AG04449 (cell line): ENCODE measurements at regions not wholly inside any gene's neighbourhood (a gene's known extent, or its start where the extent isn't known, plus 50 kb on each side); places are given as distances from the start of the nearest gene placed in this dataset.

Experiments
- CTCF ChIA-PET: fragments of 350-600 bp; formaldehyde crosslinking; extraction: SDS; loops from one replicate; lab custom pipeline; 2021; ENCODE audit warnings: antibody characterized with exemption; lab: Yijun Ruan, JAX
- POLR2A ChIA-PET: fragments of 400-600, 350-600 bp; formaldehyde crosslinking; extraction: SDS; loops from one replicate; lab custom pipeline; 2020; ENCODE audit warnings: antibody characterized with exemption, inconsistent platforms; lab: Yijun Ruan, JAX
- DNase-seq: peaks from one replicate; pipeline ENCODE4 v3.0.0-alpha.2; 2010; ENCODE audit warnings: low read depth, low spot score
- H3K4me3 ChIP-seq: 2 replicates; pipeline ENCODE4 v1.5.1; 2011; ENCODE audit warnings: low read depth, mild to moderate bottlenecking, control low read depth, low read length
- CTCF ChIP-seq: IDR thresholded peaks from one replicate; pipeline ENCODE4 v1.5.1; 2011; ENCODE audit warnings: mild to moderate bottlenecking, moderate library complexity, low read length, control low read depth, inconsistent platforms; ENCODE audit not compliant: insufficient read depth; ENCODE audit errors: missing control alignments

- no peak for TF ChIP-seq CTCF
- no peak for DNase-seq
- H3K4me3 ChIP-seq, result no peak overlapping the region
- CTCF ChIA-PET, result interaction anchor here (0.8 to 1.8 kb wide), 3 partner anchors 24 to 298 kb away, joined by 3 to 6 read pairs (median 3); no protein-coding TSS in a partner anchor
- POLR2A ChIA-PET, result no interaction called here
These were observed 239.9 kb upstream of the BTBD3 start for GRCh38 chr20:11677836-11678235.

- no peak for DNase-seq
- CTCF ChIA-PET, result no interaction called here
- H3K4me3 ChIP-seq, result no peak overlapping the region
- POLR2A ChIA-PET, result no interaction called here
- TF ChIP-seq CTCF, result no peak
These were observed 235.4 kb upstream of the BTBD3 start for GRCh38 chr20:11682285-11682684.

GRCh38 chr20:11686195-11686594 lies 231.5 kb upstream of the BTBD3 start:
- ChIA-PET CTCF (interaction anchor here (1.5 kb wide), 1 partner anchor 9 kb away, joined by 7 read pairs; no protein-coding TSS in a partner anchor), POLR2A (no interaction called here)
- DNase-seq, result no peak
- TF ChIP-seq CTCF, result no peak
- H3K4me3 ChIP-seq, result no peak overlapping the region

- peak overlapping the region; percentile 43 for H3K4me3 ChIP-seq
- DNase-seq, result no peak
- ChIA-PET POLR2A (no interaction called here), CTCF (interaction anchor here (1.0 kb wide), 1 partner anchor 29 kb away, joined by 3 read pairs; no protein-coding TSS in a partner anchor)
- TF ChIP-seq CTCF, result no peak
These were observed 230.7 kb upstream of the BTBD3 start for GRCh38 chr20:11686820-11687543.

GRCh38 chr20:11687546-11688292 lies 230.0 kb upstream of the BTBD3 start:
- TF ChIP-seq CTCF, result no peak
- CTCF ChIA-PET, result interaction anchor here (1.0 kb wide), 1 partner anchor 28 kb away, joined by 3 read pairs; no protein-coding TSS in a partner anchor
- no peak for DNase-seq
- POLR2A ChIA-PET, result no interaction called here
- H3K4me3 ChIP-seq, result no peak overlapping the region

GRCh38 chr20:11689262-11689661 lies 228.4 kb upstream of the BTBD3 start:
- CTCF ChIA-PET, result no interaction called here
- no peak for DNase-seq
- no peak overlapping the region for H3K4me3 ChIP-seq
- POLR2A ChIA-PET, result no interaction called here
- no peak for TF ChIP-seq CTCF
